Stimulated activated naive CD8-positive, alpha-beta T cell treated with anti-CD3 and anti-CD28 coated beads, Interleukin-15, amount 100 ng/mL, for 72 hours (primary cell): ENCODE measurements at regions not wholly inside any gene's neighbourhood (a gene's known extent, or its start where the extent isn't known, plus 50 kb on each side); places are given as distances from the start of the nearest gene placed in this dataset.

Source experiments
- ATAC-seq: fragments of 150-1000 bp; cut with Tn5 transposase; 2 replicates; pipeline ENCODE4 v1.10.0; 2021; ENCODE audit warnings: mild to moderate bottlenecking, moderate library complexity
- DNase-seq, 2 donors: peaks; one replicate each; pipeline ENCODE4 v3.0.0; 2021 to 2022
- H3K27ac Mint-ChIP-seq, 2 donors: one replicate each; pipeline ENCODE4 v1.8.0; 2022; ENCODE audit warnings: mild to moderate bottlenecking in 2 of 2, mixed read lengths in 2 of 2, moderate library complexity in 2 of 2
- H3K27me3 Mint-ChIP-seq: one replicate; pipeline ENCODE4 v1.8.0; 2022; ENCODE audit warnings: mixed read lengths
- H3K4me1 Mint-ChIP-seq: one replicate; pipeline ENCODE4 v1.8.0; 2022; ENCODE audit warnings: mild to moderate bottlenecking, mixed read lengths
- H3K4me3 Mint-ChIP-seq, 2 donors: one replicate each; pipeline ENCODE4 v1.8.0; 2022; ENCODE audit warnings: mild to moderate bottlenecking in 2 of 2, mixed read lengths in 2 of 2, moderate library complexity in 1 of 2
- H3K9me3 Mint-ChIP-seq, 2 donors: one replicate each; pipeline ENCODE4 v1.8.0; 2022; ENCODE audit warnings: mixed read lengths in 2 of 2

DNA sequence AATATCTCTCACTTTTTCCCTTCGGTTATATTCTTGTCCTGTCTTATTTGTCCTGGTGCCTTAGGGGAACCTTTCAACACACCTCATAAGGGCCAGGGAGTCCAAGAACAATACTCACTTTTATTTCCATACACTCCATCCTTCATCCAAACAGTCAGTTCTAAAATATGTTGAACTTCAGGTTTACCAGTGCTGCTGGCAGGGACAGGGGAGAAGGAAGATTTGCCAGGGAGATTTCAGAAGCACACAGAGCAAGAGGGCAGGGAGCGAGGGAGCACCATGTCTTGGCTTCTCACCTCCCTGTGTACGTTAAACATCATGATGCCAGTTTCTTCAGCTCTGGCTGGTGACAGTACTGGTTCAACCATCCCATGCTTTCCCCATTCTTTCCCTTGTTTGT lies 631.1 kb upstream of the FAT1 start:
- DNase-seq (no peak), ATAC-seq (no peak)
- Mint-ChIP-seq H3K27me3 (no peaks in the 10 kb centered on the region), H3K4me1 (no peaks in the 10 kb centered on the region), H3K9me3 (peaks cover 7 to 26% of the 10 kb centered on the region in 2 donors), H3K4me3 (no peak overlapping the region), H3K27ac (no peak overlapping the region)

DNA sequence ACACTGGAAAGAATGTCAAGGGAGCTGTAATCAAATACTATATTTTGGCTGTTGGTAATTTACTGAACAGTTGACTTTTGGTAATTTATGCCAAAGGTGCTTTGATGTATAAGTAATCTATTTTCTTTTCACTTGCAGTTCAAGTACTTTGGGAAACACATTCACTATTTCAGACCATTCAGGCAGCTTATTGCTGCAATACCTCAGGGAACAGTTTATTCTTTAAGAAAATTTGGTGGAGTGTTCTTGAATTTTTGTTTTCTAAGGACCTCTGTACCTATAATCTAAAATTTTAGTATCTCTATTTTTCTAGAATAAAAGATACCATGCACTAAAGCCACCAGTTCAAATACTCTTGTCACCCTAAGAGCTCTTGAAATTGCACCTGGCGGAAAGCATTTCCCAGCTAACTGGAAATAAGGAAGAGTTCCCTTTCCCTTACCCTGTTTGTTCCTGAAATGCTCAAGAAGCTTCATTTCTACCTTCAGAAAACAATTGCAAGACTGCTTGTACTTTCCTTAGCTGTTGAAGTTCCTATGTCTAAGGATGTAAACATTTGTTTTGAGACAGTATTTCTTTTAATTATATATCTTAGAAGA lies 633.5 kb upstream of the FAT1 start:
- Mint-ChIP-seq H3K4me3 (no peak overlapping the region), H3K27me3 (no peaks in the 10 kb centered on the region), H3K27ac (no peak overlapping the region), H3K9me3 (peaks cover 0 to 20% of the 10 kb centered on the region in 2 donors), H3K4me1 (no peaks in the 10 kb centered on the region)
- ATAC-seq (no peak), DNase-seq (no peak)

DNA sequence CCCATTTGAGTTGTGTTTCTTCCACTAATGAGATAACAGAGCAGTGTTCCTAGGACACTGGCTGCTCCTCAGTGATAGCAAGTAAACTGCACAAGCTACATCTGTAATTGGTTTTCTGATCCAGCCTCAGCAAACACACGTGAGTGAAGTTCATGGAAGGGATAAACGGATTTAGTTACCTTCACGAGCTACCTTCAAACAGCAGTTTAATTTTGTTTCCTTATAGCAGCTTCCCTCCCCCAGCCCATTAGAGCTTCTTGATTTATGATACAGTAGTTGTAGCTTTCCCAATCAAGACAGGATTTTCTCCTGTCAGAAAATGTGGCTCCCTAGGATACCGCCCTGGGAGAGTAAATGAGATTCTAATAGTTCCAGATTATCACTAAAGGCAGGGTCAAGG lies 634.2 kb upstream of the FAT1 start:
- Mint-ChIP-seq H3K27ac (no peak overlapping the region), H3K27me3 (no peaks in the 10 kb centered on the region), H3K4me1 (no peaks in the 10 kb centered on the region), H3K4me3 (no peak overlapping the region), H3K9me3 (peaks cover 0 to 20% of the 10 kb centered on the region in 2 donors)
- ATAC-seq (no peak), DNase-seq (no peak)

DNA sequence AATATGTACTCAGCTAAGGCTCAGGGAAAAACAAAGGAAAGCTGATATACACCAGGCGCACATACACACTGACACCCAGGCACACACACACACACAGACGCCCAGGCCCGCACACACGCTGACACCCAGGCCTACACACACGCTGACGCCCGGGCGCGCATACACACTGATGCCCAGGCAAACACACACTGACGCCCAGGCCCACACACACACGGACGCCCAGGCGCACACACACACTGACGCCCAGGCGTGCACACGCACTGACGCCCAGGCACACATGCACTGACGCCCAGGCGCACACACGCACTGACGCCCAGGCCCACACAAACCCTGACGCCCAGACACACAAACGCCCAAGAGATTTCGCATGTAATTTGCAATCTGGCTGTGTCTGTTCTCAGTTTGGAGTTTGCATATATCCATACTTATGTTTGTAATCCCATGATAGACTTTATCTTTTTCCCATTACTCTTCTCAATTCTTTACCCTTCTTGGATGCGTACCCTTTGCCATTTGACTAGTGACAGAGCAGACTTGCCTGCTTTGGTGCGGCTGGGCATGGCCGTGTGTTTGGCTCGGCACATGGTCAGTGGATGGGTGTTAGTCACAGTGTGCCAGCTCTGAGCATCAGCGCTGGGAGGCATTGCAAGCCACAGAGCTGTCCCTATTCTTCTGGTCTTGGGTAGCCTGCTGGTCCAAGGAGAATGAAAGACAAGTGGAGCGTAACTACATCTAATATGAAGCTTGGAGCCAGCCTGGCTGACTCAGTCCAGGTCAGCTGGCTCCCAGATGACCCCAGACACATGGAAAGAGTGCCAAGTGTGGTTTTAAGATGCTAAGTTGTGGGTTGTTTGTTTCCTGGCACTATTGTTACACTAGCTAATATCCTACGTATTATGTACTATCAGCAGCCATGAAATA lies 632.4 kb upstream of the ZFP42 start:
- DNase-seq (no peak), ATAC-seq (no peak)
- Mint-ChIP-seq H3K27me3 (no peaks in the 10 kb centered on the region), H3K4me1 (no peaks in the 10 kb centered on the region), H3K27ac (no peak overlapping the region), H3K9me3 (peaks cover 3 to 8% of the 10 kb centered on the region in 2 donors), H3K4me3 (no peak overlapping the region)

DNA sequence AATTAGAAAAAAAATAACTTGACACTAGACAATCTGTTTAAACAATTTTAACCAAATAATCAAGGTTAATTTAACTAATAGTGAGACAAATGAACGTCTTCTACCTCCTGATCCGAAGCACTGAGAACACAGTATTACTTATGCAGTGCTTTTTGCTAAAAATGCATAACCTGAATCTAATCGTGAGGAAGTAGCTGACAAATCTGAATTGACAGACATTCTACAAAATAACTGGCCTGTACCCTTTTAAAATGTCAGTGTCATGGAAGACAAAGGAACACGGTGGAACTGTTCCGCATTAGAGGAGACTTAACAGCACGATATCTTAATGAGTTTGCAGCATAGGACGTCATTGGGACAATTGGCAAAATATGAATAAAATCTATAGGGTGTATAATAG lies 631.2 kb upstream of the ZFP42 start:
- DNase-seq (no peak), ATAC-seq (no peak)
- H3K4me3 Mint-ChIP-seq: no peak overlapping the region
- no peak overlapping the region for H3K27ac Mint-ChIP-seq
- H3K4me1 Mint-ChIP-seq: no peaks in the 10 kb centered on the region
- H3K9me3 Mint-ChIP-seq: peaks cover 2 to 8% of the 10 kb centered on the region in 2 donors
- no peaks in the 10 kb centered on the region for H3K27me3 Mint-ChIP-seq

DNA sequence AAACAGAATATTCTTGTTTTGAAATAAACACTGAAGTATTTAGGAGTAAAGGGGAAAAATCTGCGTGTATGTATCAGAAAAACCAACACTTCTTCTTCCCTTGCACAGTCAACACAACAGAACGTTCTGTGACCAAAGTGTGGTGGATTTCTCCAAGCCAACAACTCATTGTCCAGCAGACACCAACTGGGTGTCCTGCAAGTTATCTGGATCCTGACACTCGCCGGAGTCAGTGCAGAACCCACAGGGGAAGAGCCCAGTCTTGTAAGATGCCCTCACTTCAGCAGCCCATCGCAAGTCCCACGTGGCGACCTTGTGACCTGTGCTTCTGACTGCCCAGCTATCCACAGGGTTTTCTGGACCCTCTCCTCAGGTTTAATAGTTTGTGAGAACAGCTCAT lies 630.7 kb upstream of the ZFP42 start:
- Mint-ChIP-seq H3K27ac (no peak overlapping the region), H3K9me3 (peaks cover 0 to 8% of the 10 kb centered on the region in 2 donors), H3K4me3 (no peak overlapping the region), H3K4me1 (no peaks in the 10 kb centered on the region), H3K27me3 (no peaks in the 10 kb centered on the region)
- ATAC-seq (no peak), DNase-seq (no peak)

DNA sequence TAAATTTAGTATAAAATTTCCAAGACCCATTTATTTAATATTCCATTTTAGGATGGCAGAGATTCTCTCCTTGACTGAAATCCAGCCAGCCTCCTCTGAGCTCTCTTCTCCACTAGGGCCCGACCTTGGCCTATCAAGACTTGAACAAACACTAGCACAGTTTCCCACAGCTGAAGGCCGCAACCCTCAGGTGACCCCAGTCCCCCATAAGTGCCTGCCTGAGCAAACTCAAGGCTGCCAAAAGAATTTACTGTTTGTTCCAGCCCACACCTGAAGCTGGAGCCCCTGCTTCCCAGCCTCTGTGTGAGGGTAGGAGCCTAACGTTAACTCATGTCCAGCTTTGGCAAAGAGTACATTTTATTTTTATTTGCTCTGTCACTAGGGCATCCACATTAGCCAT lies 629.0 kb upstream of the ZFP42 start:
- DNase-seq (no peak), ATAC-seq (no peak)
- Mint-ChIP-seq H3K27me3 (no peaks in the 10 kb centered on the region), H3K9me3 (peaks cover 6 to 13% of the 10 kb centered on the region in 2 donors), H3K4me3 (no peak overlapping the region), H3K27ac (no peak overlapping the region), H3K4me1 (no peaks in the 10 kb centered on the region)

DNA sequence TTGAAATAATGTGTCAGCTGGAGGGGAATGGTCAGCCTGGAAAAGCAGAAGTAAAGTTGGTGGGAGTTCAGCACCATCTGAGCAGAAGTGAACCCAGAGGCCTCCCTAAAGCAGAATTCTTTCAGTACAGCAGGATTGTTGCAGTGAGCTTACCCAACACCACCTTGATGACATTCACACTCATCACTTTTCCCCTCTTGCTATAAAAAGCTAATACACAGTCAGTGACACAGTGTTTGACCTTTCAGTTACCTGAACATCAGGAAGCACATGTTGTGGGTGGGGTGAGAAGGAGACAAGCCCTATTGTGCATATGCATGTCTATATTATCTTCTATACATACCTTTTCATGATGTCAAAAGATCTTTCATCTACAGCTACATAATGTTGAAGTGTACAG lies 624.7 kb upstream of the ZFP42 start:
- ATAC-seq (no peak), DNase-seq (no peak)
- Mint-ChIP-seq H3K4me1 (no peaks in the 10 kb centered on the region), H3K27me3 (no peaks in the 10 kb centered on the region), H3K4me3 (no peak overlapping the region), H3K9me3 (peaks cover 6 to 31% of the 10 kb centered on the region in 2 donors), H3K27ac (no peak overlapping the region)

DNA sequence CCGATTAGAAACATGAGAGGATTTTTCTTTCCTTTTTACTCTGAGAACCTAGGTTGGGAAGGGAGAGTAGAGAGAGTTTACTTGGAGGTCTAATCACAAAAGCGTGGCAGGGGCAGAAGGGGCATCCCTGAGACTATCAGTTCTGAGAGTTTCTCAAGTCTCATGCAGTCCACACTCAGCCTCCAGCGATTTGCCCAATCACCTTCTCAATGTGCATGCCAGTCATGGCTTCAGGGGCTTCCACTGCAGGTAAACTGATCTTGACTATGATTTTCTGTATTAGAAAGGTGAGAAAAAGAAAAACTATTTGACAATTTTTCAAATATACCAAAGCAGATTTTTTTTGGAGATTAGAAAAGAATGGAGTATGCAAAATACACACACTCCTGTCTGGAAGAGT lies 617.1 kb upstream of the ZFP42 start:
- H3K27me3 Mint-ChIP-seq: no peaks in the 10 kb centered on the region
- no peak overlapping the region for H3K27ac Mint-ChIP-seq
- DNase-seq (no peak), ATAC-seq (no peak)
- H3K9me3 Mint-ChIP-seq: peaks cover 0 to 18% of the 10 kb centered on the region in 2 donors
- H3K4me1 Mint-ChIP-seq: no peaks in the 10 kb centered on the region
- H3K4me3 Mint-ChIP-seq: no peak overlapping the region

DNA sequence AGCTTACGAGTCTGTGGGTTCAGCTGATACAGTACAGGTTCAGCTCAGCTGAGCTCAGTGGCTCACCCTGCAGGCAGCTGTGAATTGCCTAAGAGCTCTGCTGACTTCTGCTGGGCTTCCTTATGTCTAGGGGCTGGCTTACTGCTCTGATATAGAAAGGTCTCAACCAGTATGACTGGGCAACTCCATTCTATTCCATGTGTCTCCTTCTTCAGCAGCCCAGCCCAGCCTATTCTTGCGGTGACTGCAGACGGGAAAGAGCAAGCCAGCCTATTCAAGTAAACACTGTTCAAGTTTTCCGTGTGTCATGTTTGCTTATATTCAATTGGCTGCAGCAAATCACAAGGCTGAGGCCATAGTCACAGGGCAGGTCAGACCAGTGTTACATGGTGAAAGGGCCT lies 615.4 kb upstream of the ZFP42 start:
- Mint-ChIP-seq H3K9me3 (peaks cover 0 to 18% of the 10 kb centered on the region in 2 donors), H3K27ac (no peak overlapping the region), H3K4me3 (no peak overlapping the region), H3K27me3 (no peaks in the 10 kb centered on the region), H3K4me1 (no peaks in the 10 kb centered on the region)
- ATAC-seq (no peak), DNase-seq (no peak)

DNA sequence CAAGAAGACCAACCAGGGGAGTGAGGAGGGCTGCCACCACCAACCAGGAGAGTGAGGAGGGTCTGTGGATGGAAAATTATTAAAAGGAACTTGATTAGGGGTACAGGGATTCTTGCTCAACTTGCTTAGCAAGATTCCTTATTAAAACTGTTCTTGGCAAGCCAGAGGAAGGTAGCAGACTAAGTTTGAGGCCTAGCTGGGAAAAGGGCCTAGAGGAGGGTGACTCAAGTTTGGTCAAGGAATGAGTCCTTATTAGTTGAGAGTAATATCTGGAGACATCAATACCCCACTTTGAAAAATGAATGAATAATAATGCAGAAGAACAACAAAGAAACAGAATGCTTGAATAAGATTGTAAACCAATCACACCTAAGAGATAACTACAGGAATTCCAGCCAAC lies 612.4 kb upstream of the ZFP42 start:
- DNase-seq: no peak

DNA sequence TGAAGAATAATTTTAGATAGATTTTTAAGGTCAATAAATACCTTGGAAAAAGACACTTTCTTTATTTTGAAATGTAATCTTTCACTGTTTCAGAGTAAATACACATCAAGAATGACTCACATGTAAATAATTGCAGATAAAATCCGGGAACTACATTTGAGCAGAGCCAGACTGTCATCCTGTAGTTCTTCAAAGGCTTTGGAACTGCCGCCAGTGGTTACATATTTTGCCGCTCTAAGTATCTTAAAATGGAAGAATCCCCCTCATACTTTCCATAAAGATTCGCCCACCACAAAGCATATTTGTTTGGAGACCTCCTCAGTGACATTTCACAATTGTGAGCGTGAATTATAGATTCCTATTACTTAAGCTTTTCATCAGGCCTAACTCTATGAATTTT lies 607.8 kb upstream of the ZFP42 start:
- peaks cover 0 to 11% of the 10 kb centered on the region in 2 donors for H3K9me3 Mint-ChIP-seq
- no peak for DNase-seq
- ATAC-seq: no peak
- no peaks in the 10 kb centered on the region for H3K27me3 Mint-ChIP-seq
- H3K4me3 Mint-ChIP-seq: no peak overlapping the region
- no peak overlapping the region for H3K27ac Mint-ChIP-seq
- no peaks in the 10 kb centered on the region for H3K4me1 Mint-ChIP-seq

More for the DNA sequence above, 612.4 kb upstream of the ZFP42 start:
- no peak overlapping the region for H3K27ac Mint-ChIP-seq
- no peaks in the 10 kb centered on the region for H3K4me1 Mint-ChIP-seq
- H3K9me3 Mint-ChIP-seq: peaks cover 0 to 15% of the 10 kb centered on the region in 2 donors
- no peaks in the 10 kb centered on the region for H3K27me3 Mint-ChIP-seq
- no peak overlapping the region for H3K4me3 Mint-ChIP-seq
- ATAC-seq: no peak

DNA sequence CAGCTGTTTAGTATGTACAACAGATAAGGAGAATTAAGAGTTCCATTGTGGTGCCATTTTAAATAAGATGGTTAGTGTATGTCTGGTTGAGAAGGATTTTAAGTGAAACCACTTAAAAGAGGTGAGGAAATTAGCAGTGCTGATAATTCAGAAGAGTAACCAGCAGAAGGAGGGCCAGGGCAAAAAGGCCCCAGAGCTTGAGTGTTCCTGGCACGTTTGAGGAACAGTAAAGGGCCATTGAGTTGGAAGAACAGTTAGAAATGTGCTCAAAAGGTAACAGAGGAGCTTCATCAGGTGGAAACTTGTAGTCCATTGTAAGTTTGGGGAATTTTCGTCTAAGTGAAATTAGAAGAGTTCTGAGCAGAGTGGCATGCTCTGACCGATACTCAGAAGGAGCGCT lies 606.2 kb upstream of the ZFP42 start:
- Mint-ChIP-seq H3K27ac (no peak overlapping the region), H3K9me3 (peaks cover 1 to 6% of the 10 kb centered on the region in 2 donors), H3K4me1 (no peaks in the 10 kb centered on the region), H3K27me3 (no peaks in the 10 kb centered on the region), H3K4me3 (no peak overlapping the region)
- no peak for DNase-seq
- no peak for ATAC-seq

DNA sequence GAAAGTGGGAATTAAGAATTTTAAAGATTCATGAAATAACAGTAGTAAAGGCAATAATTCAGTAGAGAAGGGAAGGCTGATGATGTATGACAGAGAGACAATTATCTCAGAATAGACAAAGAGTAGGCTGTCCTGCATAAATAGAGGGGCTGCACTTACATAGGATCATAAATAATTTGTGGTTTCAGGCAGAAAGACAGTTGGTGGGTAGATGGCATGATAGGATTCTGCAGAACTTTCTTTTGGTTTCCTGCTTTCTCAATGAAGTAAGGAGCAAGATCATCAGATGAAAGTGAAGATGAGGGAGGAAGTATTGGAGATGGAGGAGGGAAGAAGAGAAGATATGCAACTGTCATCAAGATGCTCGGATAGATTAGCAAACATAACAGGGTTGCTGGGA lies 604.9 kb upstream of the ZFP42 start:
- H3K4me1 Mint-ChIP-seq: no peaks in the 10 kb centered on the region
- peaks cover 6 to 10% of the 10 kb centered on the region in 2 donors for H3K9me3 Mint-ChIP-seq
- no peak overlapping the region for H3K27ac Mint-ChIP-seq
- DNase-seq (no peak), ATAC-seq (no peak)
- no peaks in the 10 kb centered on the region for H3K27me3 Mint-ChIP-seq
- H3K4me3 Mint-ChIP-seq: no peak overlapping the region

DNA sequence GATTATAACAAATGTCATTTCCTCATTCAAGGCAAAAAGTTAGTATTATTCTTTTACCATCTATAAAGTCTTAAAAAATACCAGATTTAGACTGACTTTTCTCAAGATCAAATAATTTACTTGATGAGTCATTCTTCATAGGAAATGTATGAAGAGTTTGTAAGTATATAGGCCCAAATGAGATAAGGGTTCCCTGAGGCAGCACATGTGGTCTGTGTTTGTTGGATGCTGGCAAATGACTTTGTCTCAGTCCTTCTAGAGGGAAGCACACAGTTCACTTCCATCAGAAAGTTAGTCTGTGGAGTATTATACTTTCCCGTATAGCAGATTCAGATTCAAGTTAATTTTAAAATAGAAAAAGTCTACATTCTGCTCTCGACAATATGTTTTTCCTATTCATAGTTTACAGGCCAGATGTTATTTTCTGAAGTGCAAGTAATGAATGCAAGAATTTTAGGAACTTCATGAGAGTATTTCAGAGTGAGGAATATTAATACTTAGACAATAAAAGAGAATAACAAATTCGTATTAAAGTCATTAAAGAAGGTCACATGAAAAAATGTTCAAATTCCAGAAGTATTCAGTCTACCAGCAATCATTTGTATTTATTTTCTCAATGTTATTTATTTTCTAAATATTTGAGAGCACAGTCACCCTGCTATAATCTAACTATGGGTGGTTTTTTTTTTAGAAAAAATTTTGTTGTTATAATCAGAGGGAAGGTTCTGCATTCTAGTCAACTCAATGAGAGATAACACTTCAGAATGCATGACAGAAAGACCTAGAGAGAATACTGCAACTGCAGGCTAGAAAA lies 601.8 kb upstream of the ZFP42 start:
- peaks cover 6% of the 10 kb centered on the region in 2 donors for H3K9me3 Mint-ChIP-seq
- H3K27me3 Mint-ChIP-seq: no peaks in the 10 kb centered on the region
- H3K4me3 Mint-ChIP-seq: no peak overlapping the region
- ATAC-seq: no peak
- H3K4me1 Mint-ChIP-seq: no peaks in the 10 kb centered on the region
- H3K27ac Mint-ChIP-seq: no peak overlapping the region
- DNase-seq: no peak

DNA sequence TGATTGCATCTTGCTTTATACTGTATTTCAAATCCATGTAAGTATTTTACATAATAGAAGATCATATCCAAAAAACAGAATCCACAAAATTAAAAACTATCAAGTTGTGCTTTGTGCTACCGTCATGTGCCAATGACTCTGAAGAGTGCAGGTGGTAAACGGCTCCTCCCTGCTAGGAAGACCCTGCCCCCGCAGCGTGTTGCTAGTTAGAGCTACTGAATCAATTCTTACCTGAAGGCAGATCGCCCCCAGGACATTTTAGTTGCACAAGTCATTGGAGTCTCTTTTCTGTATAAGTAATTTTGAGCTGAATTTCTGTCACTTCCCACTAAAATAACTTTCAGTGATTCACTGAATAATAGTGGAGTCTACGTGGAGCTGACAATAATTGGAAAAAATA lies 599.5 kb upstream of the ZFP42 start:
- Mint-ChIP-seq H3K27me3 (no peaks in the 10 kb centered on the region), H3K27ac (no peak overlapping the region), H3K9me3 (peaks cover 24 to 28% of the 10 kb centered on the region in 2 donors), H3K4me3 (no peak overlapping the region), H3K4me1 (no peaks in the 10 kb centered on the region)
- DNase-seq: no peak
- no peak for ATAC-seq
